ENCODE measurements at regions not wholly inside any gene's neighbourhood (a gene's known extent, or its start where the extent isn't known, plus 50 kb on each side); places are given as distances from the start of the nearest gene placed in this dataset.
A peak's percentile ranks its signal among the peaks of the same experiment; 100 is the strongest.

GRCh38 chr19:28867978-28868377 is 345.0 kb downstream of the UQCRFS1 start:
- Histone ChIP-seq H3K9me3 (no peaks in the 10 kb centered on the region), H3K27ac (no peak overlapping the region), H3K27me3 (peaks cover 0 to 14% (median 0%) of the 10 kb centered on the region in 9 donors), H3K4me3 (no peak overlapping the region), H3K4me1 (peaks cover 0 to 20% (median 6%) of the 10 kb centered on the region in 12 donors), H3K36me3 (no peaks in the 10 kb centered on the region)
- 81 to 91% (median 85%) methylated on average over 4 of the region's 4 CpGs for WGBS, 4 donors
- DNase-seq (no peak), ATAC-seq (no peak)
- intact Hi-C loops (cut with DNase I) = no loop called here
- TF ChIP-seq POLR2A (IDR thresholded peaks at IDR 0.05) = no peak
- no peak for TF ChIP-seq CTCF (IDR thresholded peaks at IDR 0.05)

GRCh38 chr19:28864577-28865042 is 348.3 kb downstream of the UQCRFS1 start:
- H3K4me1 ChIP-seq = peaks cover 0 to 17% (median 6%) of the 10 kb centered on the region in 12 donors
- H3K4me3 ChIP-seq = no peak overlapping the region
- TF ChIP-seq CTCF (IDR thresholded peaks at IDR 0.05) (no peak), POLR2A (IDR thresholded peaks at IDR 0.05) (no peak)
- no peaks in the 10 kb centered on the region for H3K9me3 ChIP-seq
- peaks cover 0 to 4% (median 0%) of the 10 kb centered on the region in 9 donors for H3K27me3 ChIP-seq
- peak overlapping the region in 10 of 12 donors; percentile 46 to 74 (median 62) for H3K27ac ChIP-seq
- DNase-seq = peak; percentile 67 to 86 (median 74)
- H3K36me3 ChIP-seq = no peaks in the 10 kb centered on the region
- intact Hi-C loops (cut with DNase I) = loop anchor here in 2 of 10 donors (1.0 to 5.0 kb wide), 3 partner anchors 19 to 127 kb away; no protein-coding TSS in a partner anchor
- 16 to 21% (median 19%) methylated on average over 9 of the region's 9 CpGs for WGBS, 4 donors
- ATAC-seq = peak; percentile 76 to 90 (median 86)

- H3K27ac ChIP-seq = peak overlapping the region in 10 of 12 donors; percentile 46 to 74 (median 62)
- TF ChIP-seq CTCF (IDR thresholded peaks at IDR 0.05) (no peak), POLR2A (IDR thresholded peaks at IDR 0.05) (no peak)
- intact Hi-C loops (cut with DNase I) = loop anchor here in 2 of 10 donors (1.0 to 5.0 kb wide), 3 partner anchors 19 to 127 kb away; no protein-coding TSS in a partner anchor
- peaks cover 0 to 17% (median 6%) of the 10 kb centered on the region in 12 donors for H3K4me1 ChIP-seq
- no peak overlapping the region for H3K4me3 ChIP-seq
- ATAC-seq = peak; percentile 57 to 93 (median 77)
- 40 to 54% (median 48%) methylated on average over 7 to 8 of the region's 8 CpGs for WGBS, 4 donors
- no peaks in the 10 kb centered on the region for H3K27me3 ChIP-seq
- no peaks in the 10 kb centered on the region for H3K9me3 ChIP-seq
- peak in 1 of 5 donors; percentile 68 for DNase-seq
- no peaks in the 10 kb centered on the region for H3K36me3 ChIP-seq
Measured at GRCh38 chr19:28864024-28864503, 348.9 kb downstream of the UQCRFS1 start.

GRCh38 chr19:28862238-28862637 is 350.7 kb downstream of the UQCRFS1 start:
- 33 to 52% (median 48%) methylated on average over 3 of the region's 3 CpGs for WGBS, 4 donors
- no peaks in the 10 kb centered on the region for H3K9me3 ChIP-seq
- no peak for TF ChIP-seq CTCF (IDR thresholded peaks at IDR 0.05)
- TF ChIP-seq POLR2A (IDR thresholded peaks at IDR 0.05) = no peak
- intact Hi-C loops (cut with DNase I) = loop anchor here in 1 of 10 donors (5.0 kb wide), 2 partner anchors 70 to 125 kb away; no protein-coding TSS in a partner anchor
- ATAC-seq (no peak), DNase-seq (no peak)
- no peak overlapping the region for H3K27ac ChIP-seq
- no peaks in the 10 kb centered on the region for H3K27me3 ChIP-seq
- peaks cover 0 to 17% (median 6%) of the 10 kb centered on the region in 12 donors for H3K4me1 ChIP-seq
- H3K36me3 ChIP-seq = no peaks in the 10 kb centered on the region
- H3K4me3 ChIP-seq = no peak overlapping the region

All from heart left ventricle (tissue), 16 donors.